ENCODE measurements at regions not wholly inside any gene's neighbourhood (a gene's known extent, or its start where the extent isn't known, plus 50 kb on each side); places are given as distances from the start of the nearest gene placed in this dataset.

DNA sequence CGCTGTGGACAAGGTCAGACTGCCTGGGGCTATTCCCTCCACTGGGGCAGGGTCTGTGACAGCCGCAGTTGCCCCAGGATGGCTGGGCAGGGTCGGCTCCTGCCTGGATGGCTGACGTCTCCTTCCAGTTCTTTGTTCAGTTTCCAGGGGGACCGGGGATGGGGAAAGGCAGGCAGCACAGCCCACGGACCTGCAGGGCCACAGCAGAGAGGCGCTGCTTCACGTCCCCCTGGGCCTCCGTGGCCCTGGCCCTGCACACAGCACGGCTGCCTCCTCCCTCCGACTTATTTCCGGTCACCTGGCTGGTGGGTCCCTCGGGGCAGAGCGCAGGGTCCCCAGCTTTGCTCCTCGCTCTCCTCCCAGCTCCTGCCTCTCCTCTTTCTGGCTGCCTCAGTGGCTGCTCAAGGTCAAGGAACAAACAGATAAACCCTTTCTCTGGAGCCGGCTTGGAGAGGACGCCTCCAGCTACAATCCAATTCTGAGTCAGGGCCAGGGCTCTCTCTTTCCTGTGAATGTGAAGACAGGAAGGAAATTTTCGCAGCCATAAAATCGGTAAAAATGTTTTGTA is 169.7 kb downstream of the C9orf50 start:
- TF ChIP-seq, protein P1, sequence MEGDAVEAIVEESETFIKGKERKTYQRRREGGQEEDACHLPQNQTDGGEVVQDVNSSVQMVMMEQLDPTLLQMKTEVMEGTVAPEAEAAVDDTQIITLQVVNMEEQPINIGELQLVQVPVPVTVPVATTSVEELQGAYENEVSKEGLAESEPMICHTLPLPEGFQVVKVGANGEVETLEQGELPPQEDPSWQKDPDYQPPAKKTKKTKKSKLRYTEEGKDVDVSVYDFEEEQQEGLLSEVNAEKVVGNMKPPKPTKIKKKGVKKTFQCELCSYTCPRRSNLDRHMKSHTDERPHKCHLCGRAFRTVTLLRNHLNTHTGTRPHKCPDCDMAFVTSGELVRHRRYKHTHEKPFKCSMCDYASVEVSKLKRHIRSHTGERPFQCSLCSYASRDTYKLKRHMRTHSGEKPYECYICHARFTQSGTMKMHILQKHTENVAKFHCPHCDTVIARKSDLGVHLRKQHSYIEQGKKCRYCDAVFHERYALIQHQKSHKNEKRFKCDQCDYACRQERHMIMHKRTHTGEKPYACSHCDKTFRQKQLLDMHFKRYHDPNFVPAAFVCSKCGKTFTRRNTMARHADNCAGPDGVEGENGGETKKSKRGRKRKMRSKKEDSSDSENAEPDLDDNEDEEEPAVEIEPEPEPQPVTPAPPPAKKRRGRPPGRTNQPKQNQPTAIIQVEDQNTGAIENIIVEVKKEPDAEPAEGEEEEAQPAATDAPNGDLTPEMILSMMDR (conservative IDR thresholded peaks at IDR 0.05 in 1 of 2, IDR thresholded peaks at IDR 0.05 in 1 of 2; ENCODE audit: low read depth in 1 of 2, low read length in 2 of 2), result no peak
- TF ChIP-seq EZH2 (IDR thresholded peaks at IDR 0.05; ENCODE audit: low read length, missing control alignments), result no peak

Measured in fibroblast of lung (primary cell).